Peyer's patch (tissue), 4 donors: ENCODE measurements at regions not wholly inside any gene's neighbourhood (a gene's known extent, or its start where the extent isn't known, plus 50 kb on each side); places are given as distances from the start of the nearest gene placed in this dataset.
A peak's percentile ranks its signal among the peaks of the same experiment; 100 is the strongest.
"Not testable (repeated sequence)": the region's sequence is repeated elsewhere in the genome, so short reads cannot be mapped to it uniquely, and the experiment has no call there.

Source experiments
- DNase-seq, 3 donors: peaks; one replicate each; pipeline ENCODE4 v3.0.0-alpha.2; 2017 to 2019
- H3K27ac ChIP-seq, 4 donors: fragments of 200-600 bp; sonication (generic); one replicate each; pipeline ENCODE4 v1.5.1; 2016 to 2019
- H3K27me3 ChIP-seq, 2 donors: fragments of 200-600 bp; sonication (generic); one replicate each; pipeline ENCODE4 v1.5.1; 2019
- H3K36me3 ChIP-seq, 3 donors: fragments of 200-600 bp; sonication (generic); one replicate each; pipeline ENCODE4 v1.5.1; 2016 to 2019
- H3K4me1 ChIP-seq, 4 donors: fragments of 200-600 bp; sonication (generic); one replicate each; pipeline ENCODE4 v1.5.1; 2016 to 2019
- H3K4me3 ChIP-seq, 4 donors: fragments of 200-600 bp; sonication (generic); 1 replicate in 3 of 4; 2 replicates in 1 of 4; pipeline ENCODE4 v1.5.1; 2016 to 2019; ENCODE audit warnings: mild to moderate bottlenecking in 1 of 4
- H3K9me3 ChIP-seq, 4 donors: fragments of 200-600 bp; sonication (generic); one replicate each; pipeline ENCODE4 v1.5.1; 2016 to 2019; ENCODE audit warnings: mild to moderate bottlenecking in 1 of 4
- CTCF ChIP-seq, 6 experiments: fragments of 450-650 bp in 4 of 6; fragments of 200-600 bp in 2 of 6; sonication (generic) in 1 of 6; IDR thresholded peaks; one replicate each; pipeline ENCODE4 v1.5.1; 2017 to 2019; ENCODE audit warnings: antibody characterized with exemption in 6 of 6, mild to moderate bottlenecking in 3 of 6, moderate library complexity in 1 of 6
- POLR2A ChIP-seq, 2 donors: fragments of 450-650 bp; IDR thresholded peaks; one replicate each; pipeline ENCODE4 v1.5.1; 2017; ENCODE audit warnings: antibody characterized with exemption in 2 of 2, mild to moderate bottlenecking in 2 of 2, moderate library complexity in 2 of 2

- Histone ChIP-seq H3K9me3 (no peaks in the 10 kb centered on the region), H3K4me3 (no peak overlapping the region), H3K4me1 (no peaks in the 10 kb centered on the region), H3K36me3 (no peaks in the 10 kb centered on the region), H3K27me3 (no peaks in the 10 kb centered on the region), H3K27ac (no peak overlapping the region)
- no peak for DNase-seq
- TF ChIP-seq CTCF (IDR thresholded peaks at IDR 0.05) (no peak), POLR2A (IDR thresholded peaks at IDR 0.05) (no peak)
Observed at GRCh38 chr13:50742968-50743367, 100.5 kb downstream of the DLEU7 start.

GRCh38 chr13:50744116-50744660, 99.3 kb downstream of the DLEU7 start:
- TF ChIP-seq POLR2A (IDR thresholded peaks at IDR 0.05), result no peak
- TF ChIP-seq CTCF (IDR thresholded peaks at IDR 0.05), result no peak
- Histone ChIP-seq H3K27me3 (no peaks in the 10 kb centered on the region), H3K4me3 (no peak overlapping the region), H3K27ac (no peak overlapping the region), H3K36me3 (no peaks in the 10 kb centered on the region), H3K9me3 (no peaks in the 10 kb centered on the region), H3K4me1 (no peaks in the 10 kb centered on the region)
- no peak for DNase-seq

- TF ChIP-seq POLR2A (IDR thresholded peaks at IDR 0.05), result no peak
- no peak for TF ChIP-seq CTCF (IDR thresholded peaks at IDR 0.05)
- DNase-seq, result no peak
- no peaks in the 10 kb centered on the region for H3K9me3 ChIP-seq
- no peak overlapping the region for H3K27ac ChIP-seq
- no peaks in the 10 kb centered on the region for H3K36me3 ChIP-seq
- H3K4me1 ChIP-seq, result no peaks in the 10 kb centered on the region
- H3K4me3 ChIP-seq, result no peak overlapping the region
- H3K27me3 ChIP-seq, result no peaks in the 10 kb centered on the region
Observed at GRCh38 chr13:50745542-50746115, 97.9 kb downstream of the DLEU7 start.

GRCh38 chr13:50747737-50748350, 95.6 kb downstream of the DLEU7 start:
- no peak overlapping the region for H3K4me3 ChIP-seq
- DNase-seq, result no peak
- H3K27ac ChIP-seq, result no peak overlapping the region
- H3K4me1 ChIP-seq, result no peaks in the 10 kb centered on the region
- H3K27me3 ChIP-seq, result no peaks in the 10 kb centered on the region
- H3K9me3 ChIP-seq, result no peaks in the 10 kb centered on the region
- no peaks in the 10 kb centered on the region for H3K36me3 ChIP-seq
- TF ChIP-seq CTCF (IDR thresholded peaks at IDR 0.05) (no peak), POLR2A (IDR thresholded peaks at IDR 0.05) (no peak)

- not testable (repeated sequence) for H3K9me3 ChIP-seq, DNase-seq, H3K27me3 ChIP-seq, H3K27ac ChIP-seq, H3K4me1 ChIP-seq, H3K36me3 ChIP-seq, H3K4me3 ChIP-seq
Observed at GRCh38 chr13:50753221-50753620, 90.3 kb downstream of the DLEU7 start.

- DNase-seq, result peak in 2 of 3 donors; percentile 87 to 89
- not testable (repeated sequence) for H3K9me3 ChIP-seq, H3K4me3 ChIP-seq, H3K27me3 ChIP-seq, H3K36me3 ChIP-seq, H3K4me1 ChIP-seq
- H3K27ac ChIP-seq, result peak overlapping the region in 1 of 4 donors; percentile 32
Observed at GRCh38 chr13:50755862-50756685, 87.4 kb downstream of the DLEU7 start.
